Choroid plexus epithelial cell (primary cell): ENCODE measurements at regions not wholly inside any gene's neighbourhood (a gene's known extent, or its start where the extent isn't known, plus 50 kb on each side); places are given as distances from the start of the nearest gene placed in this dataset.

ENCODE experiments used
- DNase-seq: peaks from one replicate; pipeline ENCODE4 v3.0.0-alpha.2; 2010; ENCODE audit warnings: low read depth
- H3K4me3 ChIP-seq: 2 replicates; pipeline ENCODE4 v1.5.1; 2011; ENCODE audit warnings: low read depth, mild to moderate bottlenecking, control low read depth, low read length, moderate library complexity
- CTCF ChIP-seq: conservative IDR thresholded peaks from 2 replicates; pipeline ENCODE4 v1.5.1; 2011; ENCODE audit warnings: low read depth, mild to moderate bottlenecking, control low read depth, inconsistent platforms, low read length, moderate library complexity

DNA sequence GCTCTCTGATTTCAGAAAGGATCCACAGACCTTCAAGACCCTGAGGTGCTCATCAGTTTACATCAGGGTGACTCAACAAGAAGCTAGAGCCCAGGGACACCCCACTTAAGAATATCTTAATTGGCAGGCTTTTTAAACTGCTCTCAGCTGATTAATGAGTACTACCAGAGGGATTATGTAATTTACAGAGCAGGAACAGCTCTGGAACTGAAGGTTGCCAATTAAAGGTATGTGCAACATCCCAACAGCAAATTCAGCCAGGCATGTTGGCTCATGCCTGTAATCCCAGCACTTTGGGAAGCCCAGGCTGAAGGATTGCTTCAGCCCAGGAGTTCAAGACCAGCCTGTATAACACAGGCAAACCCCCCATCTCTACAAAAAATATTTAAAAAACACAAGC is 295.7 kb downstream of the SETD4 start:
- no peak overlapping the region for H3K4me3 ChIP-seq
- no peak for DNase-seq
- no peak for TF ChIP-seq CTCF

DNA sequence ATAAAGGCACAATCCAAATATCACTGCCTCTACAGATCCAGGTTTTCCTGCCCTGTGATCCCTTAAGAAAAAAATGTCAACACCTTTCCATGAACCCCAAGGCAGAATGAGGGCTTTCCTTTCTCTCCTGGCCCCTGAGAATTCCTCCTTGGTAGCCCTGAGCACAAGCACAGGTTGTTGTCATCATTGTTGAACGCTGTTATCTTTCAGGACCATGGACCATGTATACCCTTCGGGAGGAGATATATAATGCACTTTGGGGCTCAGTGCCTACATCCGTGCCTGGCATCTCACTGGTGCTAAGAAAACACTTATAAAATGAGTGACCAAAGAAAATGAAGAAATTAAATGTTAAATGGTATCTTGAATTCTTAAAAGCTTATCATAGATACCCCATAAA is 296.2 kb downstream of the SETD4 start:
- no peak overlapping the region for H3K4me3 ChIP-seq
- no peak for DNase-seq
- no peak for TF ChIP-seq CTCF

DNA sequence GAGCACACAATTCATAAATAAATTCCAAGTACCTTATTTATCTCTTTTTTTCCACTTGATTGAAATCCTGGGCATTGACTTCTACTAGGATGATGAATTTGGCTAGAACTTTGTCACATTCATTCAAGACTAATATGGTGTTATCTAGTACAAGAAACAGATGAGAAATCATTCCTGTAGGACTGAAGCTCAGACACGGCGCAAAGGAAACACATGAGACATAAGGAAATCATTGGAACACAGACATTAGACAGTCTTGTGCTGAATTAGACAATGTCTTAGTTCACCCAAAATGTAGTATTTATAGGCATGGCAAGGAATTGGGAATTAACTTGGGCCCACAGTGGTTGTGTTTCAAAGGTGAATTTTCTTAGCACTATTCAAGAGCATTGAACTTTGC is 305.7 kb downstream of the SETD4 start:
- no peak for TF ChIP-seq CTCF
- no peak for DNase-seq
- H3K4me3 ChIP-seq = no peak overlapping the region

DNA sequence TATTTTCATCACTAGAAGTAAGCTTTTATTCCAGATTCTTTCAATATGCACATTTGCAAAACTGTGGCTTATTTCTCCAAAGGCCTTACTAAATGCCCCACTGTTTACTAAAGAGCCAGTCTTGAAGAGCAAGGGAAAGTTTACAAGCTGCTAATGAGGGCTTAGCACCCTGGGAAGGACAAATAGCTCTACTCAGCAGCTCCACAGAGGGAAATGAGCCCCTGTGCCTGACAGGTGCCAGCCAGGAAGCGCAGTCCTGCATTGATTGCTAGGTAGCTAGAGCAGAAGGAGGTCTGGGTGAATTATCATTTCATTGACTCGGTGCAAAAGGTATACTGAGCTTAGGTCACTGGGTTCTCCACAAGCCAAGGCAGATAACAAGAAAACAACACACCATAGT is 307.0 kb downstream of the SETD4 start:
- no peak for DNase-seq
- H3K4me3 ChIP-seq = no peak overlapping the region
- TF ChIP-seq CTCF = no peak

DNA sequence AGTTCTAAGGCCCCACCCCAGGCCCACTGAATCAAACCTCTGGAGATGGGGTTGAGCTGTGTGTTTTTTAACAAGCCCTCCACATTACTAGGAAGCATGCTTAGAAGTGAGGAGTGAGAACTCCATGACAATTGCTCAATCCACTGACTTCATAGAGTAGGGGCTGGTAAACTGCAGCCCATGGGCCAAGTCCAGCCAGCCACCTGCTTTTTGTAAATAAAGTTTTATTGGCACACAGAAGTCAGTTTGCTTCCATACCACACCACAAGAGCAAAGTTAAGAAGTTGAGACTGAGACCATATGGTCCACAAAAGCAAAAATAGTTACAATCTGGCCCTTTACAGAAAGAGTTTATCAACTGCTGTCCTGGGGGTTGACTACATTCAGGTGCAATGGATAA is 309.2 kb downstream of the SETD4 start:
- TF ChIP-seq CTCF = no peak
- no peak overlapping the region for H3K4me3 ChIP-seq
- DNase-seq = no peak

DNA sequence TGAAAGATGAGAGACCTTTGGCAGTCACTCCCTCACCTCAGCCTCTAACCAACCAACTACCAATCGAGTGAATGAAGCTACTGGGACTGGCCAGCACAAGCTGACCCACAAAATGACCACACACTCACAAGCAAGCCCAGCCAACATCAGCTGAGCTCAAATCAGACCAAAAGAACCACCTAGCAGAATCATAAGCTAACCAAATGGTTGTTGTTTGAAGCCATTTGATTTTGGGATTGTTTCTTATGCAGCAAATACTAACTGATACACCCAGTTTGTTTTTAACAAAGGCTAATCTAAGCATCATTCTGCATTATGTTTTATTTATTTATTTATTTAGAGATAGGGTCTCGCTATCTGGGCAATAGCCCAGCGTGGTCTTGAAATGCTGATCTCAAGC is 310.4 kb downstream of the SETD4 start:
- H3K4me3 ChIP-seq = no peak overlapping the region
- no peak for TF ChIP-seq CTCF
- DNase-seq = no peak

- DNase-seq = no peak
- H3K4me3 ChIP-seq = no peak overlapping the region
- TF ChIP-seq CTCF = no peak
These were observed 311.5 kb downstream of the SETD4 start for GRCh38 chr21:35748678-35749314.
